Osteocyte (in vitro differentiated cells): ENCODE measurements at regions not wholly inside any gene's neighbourhood (a gene's known extent, or its start where the extent isn't known, plus 50 kb on each side); places are given as distances from the start of the nearest gene placed in this dataset.

Experiments used
- DNase-seq: peaks from one replicate; pipeline ENCODE4 v3.0.0; 2021; ENCODE audit warnings: mixed read lengths; ENCODE audit not compliant: unreplicated experiment; ENCODE audit errors: extremely low spot score
- H3K27ac Mint-ChIP-seq: one replicate; pipeline ENCODE4 v1.8.0; 2021; ENCODE audit warnings: mild to moderate bottlenecking, mixed read lengths; ENCODE audit not compliant: unreplicated experiment
- H3K27me3 Mint-ChIP-seq: one replicate; pipeline ENCODE4 v1.8.0; 2021; ENCODE audit warnings: mixed read lengths; ENCODE audit not compliant: unreplicated experiment
- H3K36me3 Mint-ChIP-seq: one replicate; pipeline ENCODE4 v1.8.0; 2021; ENCODE audit warnings: mixed read lengths; ENCODE audit not compliant: unreplicated experiment
- H3K4me1 Mint-ChIP-seq: one replicate; pipeline ENCODE4 v1.8.0; 2021; ENCODE audit warnings: mixed read lengths; ENCODE audit not compliant: unreplicated experiment
- H3K4me3 Mint-ChIP-seq: one replicate; pipeline ENCODE4 v1.8.0; 2021; ENCODE audit warnings: mild to moderate bottlenecking, moderate library complexity, mixed read lengths; ENCODE audit not compliant: unreplicated experiment
- H3K9me3 Mint-ChIP-seq: one replicate; pipeline ENCODE4 v1.8.0; 2021; ENCODE audit warnings: mixed read lengths; ENCODE audit not compliant: unreplicated experiment
- TF ChIP-seq, protein P1 (sequence below): fragments of 200-600 bp; sonication (generic); IDR thresholded peaks from 2 replicates; pipeline ENCODE4 v1.5.0; 2021; ENCODE audit warnings: antibody characterized with exemption, mild to moderate bottlenecking, moderate library complexity

- H3K27me3 Mint-ChIP-seq, result no peaks in the 10 kb centered on the region
- no peaks in the 10 kb centered on the region for H3K4me1 Mint-ChIP-seq
- DNase-seq, result no peak
- TF ChIP-seq, protein P1, sequence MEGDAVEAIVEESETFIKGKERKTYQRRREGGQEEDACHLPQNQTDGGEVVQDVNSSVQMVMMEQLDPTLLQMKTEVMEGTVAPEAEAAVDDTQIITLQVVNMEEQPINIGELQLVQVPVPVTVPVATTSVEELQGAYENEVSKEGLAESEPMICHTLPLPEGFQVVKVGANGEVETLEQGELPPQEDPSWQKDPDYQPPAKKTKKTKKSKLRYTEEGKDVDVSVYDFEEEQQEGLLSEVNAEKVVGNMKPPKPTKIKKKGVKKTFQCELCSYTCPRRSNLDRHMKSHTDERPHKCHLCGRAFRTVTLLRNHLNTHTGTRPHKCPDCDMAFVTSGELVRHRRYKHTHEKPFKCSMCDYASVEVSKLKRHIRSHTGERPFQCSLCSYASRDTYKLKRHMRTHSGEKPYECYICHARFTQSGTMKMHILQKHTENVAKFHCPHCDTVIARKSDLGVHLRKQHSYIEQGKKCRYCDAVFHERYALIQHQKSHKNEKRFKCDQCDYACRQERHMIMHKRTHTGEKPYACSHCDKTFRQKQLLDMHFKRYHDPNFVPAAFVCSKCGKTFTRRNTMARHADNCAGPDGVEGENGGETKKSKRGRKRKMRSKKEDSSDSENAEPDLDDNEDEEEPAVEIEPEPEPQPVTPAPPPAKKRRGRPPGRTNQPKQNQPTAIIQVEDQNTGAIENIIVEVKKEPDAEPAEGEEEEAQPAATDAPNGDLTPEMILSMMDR, result no peak
- H3K9me3 Mint-ChIP-seq, result peaks cover 41% of the 10 kb centered on the region
- no peak overlapping the region for H3K27ac Mint-ChIP-seq
- no peak overlapping the region for H3K4me3 Mint-ChIP-seq
- no peaks in the 10 kb centered on the region for H3K36me3 Mint-ChIP-seq
Measured at GRCh38 chr5:6083311-6083978, 294.9 kb downstream of the MED10 start.

- H3K36me3 Mint-ChIP-seq, result no peaks in the 10 kb centered on the region
- no peak overlapping the region for H3K4me3 Mint-ChIP-seq
- H3K4me1 Mint-ChIP-seq, result no peaks in the 10 kb centered on the region
- H3K27me3 Mint-ChIP-seq, result no peaks in the 10 kb centered on the region
- peaks cover 35% of the 10 kb centered on the region for H3K9me3 Mint-ChIP-seq
- no peak overlapping the region for H3K27ac Mint-ChIP-seq
- DNase-seq, result no peak
- TF ChIP-seq, protein P1, result no peak
Measured at GRCh38 chr5:6082685-6083084, 295.7 kb downstream of the MED10 start.

DNA sequence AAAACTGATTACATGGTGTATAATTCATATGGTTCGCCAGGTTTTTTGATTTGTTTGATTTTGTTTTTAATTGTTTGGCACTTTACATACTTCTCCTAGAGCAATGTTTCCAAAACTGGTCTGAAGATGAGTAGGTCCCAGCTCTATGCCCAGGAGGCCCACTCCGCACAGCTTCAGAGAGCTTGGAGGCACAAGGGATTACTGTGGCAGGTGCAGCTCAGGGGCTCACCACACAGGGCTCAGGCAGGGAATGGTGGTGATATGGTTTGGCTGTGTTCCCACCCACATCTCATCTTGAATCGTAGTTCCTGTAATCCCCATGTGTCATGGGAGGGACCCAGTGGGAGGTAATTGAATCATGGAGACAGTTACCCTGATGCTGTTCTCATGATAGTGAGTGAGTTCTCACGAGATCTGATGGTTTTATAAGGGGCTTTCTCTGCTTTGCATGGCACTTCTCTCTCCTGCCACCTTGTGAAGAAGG, 296.6 kb downstream of the MED10 start:
- no peak overlapping the region for H3K27ac Mint-ChIP-seq
- no peaks in the 10 kb centered on the region for H3K4me1 Mint-ChIP-seq

DNA sequence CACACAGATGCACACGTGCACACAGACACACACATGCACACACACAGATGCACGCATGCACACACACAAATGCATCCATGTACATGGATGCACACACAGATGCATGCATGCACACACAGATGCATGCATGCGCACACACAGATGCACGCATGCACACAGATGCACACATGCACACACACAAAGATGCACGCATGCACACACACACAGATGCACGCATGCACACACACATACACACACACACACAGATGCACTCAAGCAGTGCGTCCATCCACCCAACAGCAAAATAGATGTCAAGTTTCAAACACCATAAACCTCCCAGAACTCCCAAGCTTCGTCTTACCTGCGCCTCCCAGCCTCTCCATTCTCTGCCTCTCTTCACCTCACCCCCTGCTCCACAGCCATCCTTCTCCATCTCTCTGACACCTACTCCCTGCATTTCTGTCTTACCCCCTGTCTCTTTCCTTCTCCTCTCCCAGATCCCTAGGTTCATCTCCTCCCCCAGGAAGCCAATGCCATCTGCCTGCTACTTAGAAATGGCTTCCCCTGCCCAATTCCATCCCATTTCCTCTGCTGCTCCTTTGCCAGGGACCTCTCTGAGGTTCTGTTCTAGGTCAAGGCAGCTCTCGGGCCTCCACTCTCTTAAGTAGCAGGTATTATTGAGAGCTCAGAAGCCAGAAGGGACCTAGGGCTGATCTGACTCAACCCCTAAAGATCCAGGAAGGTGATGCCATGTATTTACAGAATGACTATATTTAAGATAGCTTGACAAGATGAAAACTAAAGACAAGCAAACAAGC, 297.2 kb downstream of the MED10 start:
- H3K36me3 Mint-ChIP-seq, result no peaks in the 10 kb centered on the region
- peaks cover 29% of the 10 kb centered on the region for H3K9me3 Mint-ChIP-seq
- H3K4me3 Mint-ChIP-seq, result no peak overlapping the region
- H3K27me3 Mint-ChIP-seq, result no peaks in the 10 kb centered on the region
- no peaks in the 10 kb centered on the region for H3K4me1 Mint-ChIP-seq
- TF ChIP-seq, protein P1, result no peak
- no peak for DNase-seq
- no peak overlapping the region for H3K27ac Mint-ChIP-seq

More for the DNA sequence above, 296.6 kb downstream of the MED10 start:
- DNase-seq, result no peak
- no peak overlapping the region for H3K4me3 Mint-ChIP-seq
- TF ChIP-seq, protein P1, result no peak
- H3K9me3 Mint-ChIP-seq, result peaks cover 30% of the 10 kb centered on the region
- H3K27me3 Mint-ChIP-seq, result no peaks in the 10 kb centered on the region
- no peaks in the 10 kb centered on the region for H3K36me3 Mint-ChIP-seq

- H3K9me3 Mint-ChIP-seq, result peaks cover 29% of the 10 kb centered on the region
- no peaks in the 10 kb centered on the region for H3K36me3 Mint-ChIP-seq
- TF ChIP-seq, protein P1, result no peak
- H3K27ac Mint-ChIP-seq, result no peak overlapping the region
- peak; percentile 73 for DNase-seq
- H3K4me3 Mint-ChIP-seq, result no peak overlapping the region
- H3K4me1 Mint-ChIP-seq, result no peaks in the 10 kb centered on the region
- no peaks in the 10 kb centered on the region for H3K27me3 Mint-ChIP-seq
Measured at GRCh38 chr5:6080436-6080835, 297.9 kb downstream of the MED10 start.
